ENCODE measurements at regions not wholly inside any gene's neighbourhood (a gene's known extent, or its start where the extent isn't known, plus 50 kb on each side); places are given as distances from the start of the nearest gene placed in this dataset.

DNA sequence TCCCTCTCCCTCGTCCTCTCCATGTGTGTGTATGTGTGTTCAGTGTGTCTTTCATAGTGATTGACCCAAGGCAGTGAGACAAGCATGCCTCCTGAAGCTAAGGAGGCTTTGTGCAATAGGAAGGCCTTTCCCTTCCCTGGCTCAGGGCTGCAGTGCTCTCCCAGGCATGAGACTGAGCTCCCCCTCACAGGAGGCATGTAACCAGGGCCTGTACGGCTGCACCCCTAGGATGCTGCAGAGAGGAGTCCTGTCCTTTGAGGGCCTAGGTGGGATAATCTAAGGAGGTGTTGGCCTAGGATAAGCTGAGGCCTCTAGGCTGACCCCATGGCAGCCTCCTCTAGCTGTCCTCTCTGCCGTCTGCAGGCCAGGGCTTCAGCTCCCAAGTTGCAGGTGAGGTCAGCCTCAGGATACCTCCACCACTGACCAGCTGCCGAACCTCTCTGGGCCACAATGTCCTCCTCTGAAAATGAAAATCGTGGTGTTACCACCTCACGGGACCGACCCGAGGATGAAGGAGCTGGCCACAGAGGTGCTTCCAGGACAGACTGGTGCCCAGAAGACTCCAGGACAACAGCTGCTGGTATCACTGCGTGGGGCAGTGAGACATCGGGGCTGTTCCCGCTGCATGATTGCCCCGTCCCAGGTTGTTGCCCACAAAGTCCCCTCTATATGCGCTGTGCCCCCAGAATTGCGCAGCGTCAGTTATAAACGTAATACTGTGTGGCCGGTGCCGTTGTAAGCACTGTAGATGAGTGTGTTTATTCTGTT, 129.6 kb downstream of the BARX1 start:
- Histone ChIP-seq H3K27ac (no peak overlapping the region), H3K36me3 (no peaks in the 10 kb centered on the region), H3K9me3 (no peaks in the 10 kb centered on the region), H3K4me1 (ENCODE audit: control insufficient read depth in 1 of 2, low read depth in 2 of 2) (peaks cover 0 to 22% of the 10 kb centered on the region in 2 donors), H3K27me3 (replicated peaks; ENCODE audit: insufficient read depth) (no peaks in the 10 kb centered on the region), H3K4me3 (no peak overlapping the region)
- DNase-seq (ENCODE audit: low spot score): no peak
- no peak for ATAC-seq (ENCODE audit: insufficient number of reproducible peaks, low FRiP score, low read depth)
- TF ChIP-seq, protein P1, sequence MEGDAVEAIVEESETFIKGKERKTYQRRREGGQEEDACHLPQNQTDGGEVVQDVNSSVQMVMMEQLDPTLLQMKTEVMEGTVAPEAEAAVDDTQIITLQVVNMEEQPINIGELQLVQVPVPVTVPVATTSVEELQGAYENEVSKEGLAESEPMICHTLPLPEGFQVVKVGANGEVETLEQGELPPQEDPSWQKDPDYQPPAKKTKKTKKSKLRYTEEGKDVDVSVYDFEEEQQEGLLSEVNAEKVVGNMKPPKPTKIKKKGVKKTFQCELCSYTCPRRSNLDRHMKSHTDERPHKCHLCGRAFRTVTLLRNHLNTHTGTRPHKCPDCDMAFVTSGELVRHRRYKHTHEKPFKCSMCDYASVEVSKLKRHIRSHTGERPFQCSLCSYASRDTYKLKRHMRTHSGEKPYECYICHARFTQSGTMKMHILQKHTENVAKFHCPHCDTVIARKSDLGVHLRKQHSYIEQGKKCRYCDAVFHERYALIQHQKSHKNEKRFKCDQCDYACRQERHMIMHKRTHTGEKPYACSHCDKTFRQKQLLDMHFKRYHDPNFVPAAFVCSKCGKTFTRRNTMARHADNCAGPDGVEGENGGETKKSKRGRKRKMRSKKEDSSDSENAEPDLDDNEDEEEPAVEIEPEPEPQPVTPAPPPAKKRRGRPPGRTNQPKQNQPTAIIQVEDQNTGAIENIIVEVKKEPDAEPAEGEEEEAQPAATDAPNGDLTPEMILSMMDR (IDR thresholded peaks at IDR 0.05): no peak

DNA sequence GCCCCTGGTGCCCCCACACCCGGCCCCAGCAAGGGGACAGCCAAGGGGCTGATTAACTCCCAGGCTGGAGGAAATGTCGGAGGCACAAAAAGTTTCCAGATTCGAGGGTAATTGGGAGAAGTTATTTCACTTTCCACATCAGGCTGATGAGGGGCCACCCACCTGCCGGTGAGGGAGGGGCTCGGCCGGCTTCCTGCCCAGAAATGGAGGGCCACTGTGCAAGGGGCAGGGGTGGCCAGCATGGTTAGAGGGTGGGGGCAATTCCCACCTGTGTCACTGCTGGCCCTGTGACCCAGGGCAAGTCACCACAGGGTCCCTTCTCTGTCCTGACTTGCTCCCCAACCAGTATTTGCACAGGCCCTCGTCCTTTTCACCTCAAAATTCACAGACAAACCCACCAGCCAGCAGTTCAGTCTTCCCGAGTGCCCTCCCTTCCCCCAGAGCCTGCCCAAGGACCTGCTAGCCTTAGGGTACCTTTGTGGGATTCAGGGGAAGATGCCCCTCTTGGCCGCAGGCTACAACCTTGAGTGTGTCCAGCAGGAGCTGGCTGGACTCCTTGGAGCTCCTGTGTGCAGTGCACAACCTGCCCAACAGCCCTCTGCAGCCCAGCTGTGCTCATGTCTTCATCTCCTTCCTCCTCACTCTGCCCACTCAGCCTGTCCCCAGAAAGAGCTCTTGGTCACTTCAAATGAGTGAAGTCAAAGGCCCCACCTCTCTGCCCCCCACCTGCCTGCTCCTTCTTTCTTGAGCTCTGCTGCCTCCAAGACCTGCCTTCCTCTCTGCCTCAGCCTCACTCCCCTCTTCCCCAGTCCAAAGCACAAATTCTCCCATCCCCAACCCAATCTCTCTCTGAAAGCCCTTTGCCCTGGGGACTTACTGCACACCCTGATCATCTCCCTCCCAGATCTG, 130.5 kb downstream of the BARX1 start:
- no peak for ATAC-seq (ENCODE audit: insufficient number of reproducible peaks, low FRiP score, low read depth)
- H3K27me3 ChIP-seq (replicated peaks; ENCODE audit: insufficient read depth): no peaks in the 10 kb centered on the region
- DNase-seq (ENCODE audit: low spot score): no peak

DNA sequence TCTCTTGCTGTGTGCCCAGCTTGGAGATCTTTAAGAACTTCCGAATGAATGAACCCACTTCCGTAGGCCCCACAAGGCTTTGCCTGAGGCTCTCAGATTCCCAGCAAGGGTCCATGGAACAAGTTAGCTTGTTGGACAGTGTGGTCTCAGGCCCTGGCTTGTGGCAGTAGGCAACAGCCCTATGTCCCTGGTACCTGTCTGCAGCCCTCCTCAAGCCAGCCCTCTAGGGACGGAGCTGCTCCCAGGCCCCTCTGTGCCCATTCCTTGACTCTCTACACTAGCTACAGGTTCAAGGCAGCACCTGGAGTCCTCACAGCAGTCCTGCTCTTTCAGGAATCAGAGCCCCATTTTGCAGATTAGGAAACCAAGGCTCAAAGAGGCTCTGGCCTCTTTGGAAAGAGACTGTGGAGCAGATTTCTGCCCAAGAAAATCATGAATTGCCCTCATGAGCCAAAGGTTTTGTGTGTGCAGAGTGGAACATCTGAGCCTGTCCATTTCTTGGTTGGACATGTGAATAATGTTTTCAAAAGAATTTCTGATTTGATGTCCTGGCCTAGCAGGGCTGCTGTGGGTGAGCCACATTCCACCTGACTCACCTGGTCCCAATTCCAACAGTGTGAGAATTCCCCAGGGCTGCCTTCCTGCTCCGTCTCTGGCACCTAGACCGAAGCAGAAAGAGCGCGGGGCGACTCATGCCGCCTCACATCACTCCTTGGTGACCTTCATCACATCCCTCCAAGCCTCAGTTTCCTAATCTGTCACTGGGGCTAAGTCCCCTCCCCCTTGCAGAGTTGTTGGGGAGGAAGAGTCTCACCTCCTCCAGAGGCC, 131.7 kb downstream of the BARX1 start:
- ATAC-seq (ENCODE audit: insufficient number of reproducible peaks, low FRiP score, low read depth): no peak
- TF ChIP-seq, protein P1 (IDR thresholded peaks at IDR 0.05): no peak

More for the DNA sequence above, 130.5 kb downstream of the BARX1 start:
- Histone ChIP-seq H3K27ac (no peak overlapping the region), H3K36me3 (no peaks in the 10 kb centered on the region), H3K4me3 (no peak overlapping the region), H3K9me3 (no peaks in the 10 kb centered on the region), H3K4me1 (ENCODE audit: control insufficient read depth in 1 of 2, low read depth in 2 of 2) (peaks cover 0 to 14% of the 10 kb centered on the region in 2 donors)
- TF ChIP-seq, protein P1 (IDR thresholded peaks at IDR 0.05): no peak

DNA sequence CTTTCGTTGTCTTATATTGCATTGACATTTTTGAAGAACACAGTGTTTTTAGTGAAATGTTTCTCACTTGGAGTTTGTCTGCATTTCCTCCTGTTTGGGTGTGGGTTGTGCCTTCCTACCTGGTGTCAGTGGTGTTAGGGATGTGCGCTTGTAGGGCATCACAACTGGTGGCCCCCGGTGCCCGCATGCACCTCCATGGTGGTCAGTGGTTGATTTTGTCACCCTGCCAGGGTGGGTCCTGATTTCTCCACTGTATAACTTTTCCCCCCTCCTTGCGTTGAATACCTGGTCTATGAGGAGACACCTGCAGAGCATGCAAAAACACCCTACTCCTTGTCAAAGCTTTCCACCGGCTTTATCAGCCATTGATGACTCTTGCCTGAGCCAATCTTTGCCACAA, 132.9 kb downstream of the BARX1 start:
- Histone ChIP-seq H3K27ac (no peak overlapping the region), H3K4me3 (no peak overlapping the region), H3K27me3 (replicated peaks; ENCODE audit: insufficient read depth) (no peaks in the 10 kb centered on the region), H3K9me3 (no peaks in the 10 kb centered on the region), H3K36me3 (no peaks in the 10 kb centered on the region), H3K4me1 (ENCODE audit: control insufficient read depth in 1 of 2, low read depth in 2 of 2) (no peaks in the 10 kb centered on the region)
- DNase-seq (ENCODE audit: low spot score): no peak
- TF ChIP-seq, protein P1 (IDR thresholded peaks at IDR 0.05): no peak
- ATAC-seq (ENCODE audit: insufficient number of reproducible peaks, low FRiP score, low read depth): no peak

More for the DNA sequence above, 131.7 kb downstream of the BARX1 start:
- Histone ChIP-seq H3K36me3 (no peaks in the 10 kb centered on the region), H3K4me1 (ENCODE audit: control insufficient read depth in 1 of 2, low read depth in 2 of 2) (peaks cover 0 to 8% of the 10 kb centered on the region in 2 donors), H3K27ac (no peak overlapping the region), H3K27me3 (replicated peaks; ENCODE audit: insufficient read depth) (no peaks in the 10 kb centered on the region), H3K9me3 (no peaks in the 10 kb centered on the region), H3K4me3 (no peak overlapping the region)
- no peak for DNase-seq (ENCODE audit: low spot score)
